ENCODE measurements at regions not wholly inside any gene's neighbourhood (a gene's known extent, or its start where the extent isn't known, plus 50 kb on each side); places are given as distances from the start of the nearest gene placed in this dataset.

DNA sequence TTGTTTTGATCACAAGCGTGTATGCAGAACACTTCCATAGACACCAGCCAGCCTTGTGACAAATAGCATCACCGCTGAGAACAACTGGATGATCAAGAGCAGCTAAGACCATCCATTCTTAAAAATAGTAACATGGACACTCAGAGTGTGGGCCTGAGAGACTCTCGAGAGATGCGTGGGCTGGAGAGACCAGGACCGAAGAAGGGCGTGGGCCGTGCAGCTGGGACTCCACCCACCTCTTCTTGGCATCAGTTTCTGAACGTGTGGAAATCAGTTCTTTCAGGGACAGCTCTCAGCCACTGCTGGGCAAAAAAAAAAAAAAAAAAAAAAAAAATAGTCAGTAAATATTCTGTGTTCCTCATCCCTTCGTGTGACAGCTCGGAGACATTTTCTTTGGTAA lies 314.5 kb upstream of the CDH4 start:
- Histone ChIP-seq H3K9me3 (ENCODE audit: insufficient read depth in 2 of 2, low read depth in 1 of 2, low read length in 1 of 2) (no peaks in the 10 kb centered on the region), H2BK120ac (replicated peaks; ENCODE audit: low read depth, low read length) (no peak overlapping the region), H3K23ac (ENCODE audit: insufficient read length) (no peak overlapping the region), H4K91ac (replicated peaks; ENCODE audit: insufficient read length, low read length) (no peak overlapping the region), H3K4me3 (ENCODE audit: extremely low read depth in 1 of 4, insufficient read depth in 2 of 4, low read depth in 3 of 4, low read length in 4 of 4) (no peak overlapping the region), H3K14ac (ENCODE audit: insufficient read length) (no peak overlapping the region), H3K4ac (replicated peaks; ENCODE audit: insufficient read length, low read depth, low read length) (no peak overlapping the region), H2AFZ (ENCODE audit: low read length) (no peak overlapping the region), H3K18ac (ENCODE audit: extremely low read depth, low read length) (no peak overlapping the region), H4K8ac (ENCODE audit: extremely low read depth, insufficient read depth, low read length) (no peak overlapping the region), H3K56ac (replicated peaks; ENCODE audit: insufficient read length, low read depth, low read length) (no peak overlapping the region), H3K9ac (replicated peaks in 1 of 4; ENCODE audit: extremely low read depth in 1 of 4, low read depth in 3 of 4, low read length in 3 of 4) (no peak overlapping the region), H2BK5ac (ENCODE audit: low read depth, low read length) (no peak overlapping the region), H4K20me1 (replicated peaks in 1 of 2; ENCODE audit: control insufficient read depth in 1 of 2, insufficient read depth in 2 of 2, low read length in 2 of 2) (no peaks in the 10 kb centered on the region), H2BK20ac (ENCODE audit: low read length) (no peak overlapping the region), H3K27me3 (replicated peaks in 1 of 4; ENCODE audit: control insufficient read depth in 3 of 4, extremely low read depth in 1 of 4, insufficient read depth in 3 of 4, low read length in 3 of 4) (peaks cover 0 to 8% (median under 1%) of the 10 kb centered on the region in 4 experiments; a peak in 3 of 7 replicates), H2AK5ac (ENCODE audit: low read depth, low read length) (no peak overlapping the region), H3K79me2 (ENCODE audit: control insufficient read depth in 1 of 2, insufficient read depth in 2 of 2, low read length in 2 of 2) (no peaks in the 10 kb centered on the region), H2BK15ac (ENCODE audit: low read length) (no peak overlapping the region), H3K36me3 (ENCODE audit: control insufficient read depth in 2 of 4, insufficient read depth in 4 of 4, low read length in 3 of 4) (no peaks in the 10 kb centered on the region), H3K79me1 (ENCODE audit: low read depth, low read length) (no peaks in the 10 kb centered on the region), H3K27ac (ENCODE audit: low read depth, low read length) (no peak overlapping the region), H3K4me2 (ENCODE audit: insufficient read depth in 1 of 2, low read depth in 2 of 2, low read length in 2 of 2) (no peak overlapping the region), H4K5ac (ENCODE audit: insufficient read length, low read depth, low read length) (no peak overlapping the region), H3K4me1 (replicated peaks in 1 of 4; ENCODE audit: control insufficient read depth in 3 of 4, insufficient read depth in 4 of 4, low read length in 3 of 4) (no peaks in the 10 kb centered on the region; a peak in 1 of 7 replicates), H3K23me2 (ENCODE audit: low read depth, low read length) (no peaks in the 10 kb centered on the region), H2BK12ac (ENCODE audit: low read depth, low read length) (no peak overlapping the region)
- 94% methylated on average over 10 of the region's 10 CpGs; no CpG with 5 or more reads in 1 of the 2 experiments for WGBS, 2 experiments (ENCODE audit: extremely low coverage in 1 of 2, insufficient coverage in 1 of 2, insufficient read length in 1 of 2, insufficient replicate concordance in 2 of 2, low coverage in 1 of 2, low lambda C conversion rate in 2 of 2, missing lambda C conversion rate in 1 of 2)
- CTCF ChIA-PET (ENCODE audit: partially characterized antibody) = interaction anchor here (1.2 to 2.2 kb wide), 4 partner anchors 11 to 86 kb away, joined by 4 to 6 read pairs (median 4); no protein-coding TSS in a partner anchor
- POLR2A ChIA-PET (ENCODE audit: partially characterized antibody) = no interaction called here
- FAIRE-seq = no peak
- DNase-seq (ENCODE audit: low read depth in 1 of 2, low spot score in 2 of 2) = no peak
- no peak for TF ChIP-seq TAF1 (IDR thresholded peaks at IDR 0.05; ENCODE audit: low read depth, low read length)
- TF ChIP-seq RFX5 (IDR thresholded peaks at IDR 0.05; ENCODE audit: borderline replicate concordance, low read depth, low read length) = no peak
- TF ChIP-seq EZH2 (IDR thresholded peaks at IDR 0.05; ENCODE audit: low read depth, low read length, severe bottlenecking) = no peak
- TF ChIP-seq ZNF274 (IDR thresholded peaks at IDR 0.05; ENCODE audit: borderline replicate concordance, extremely low read depth, low read length) = no peak
- TF ChIP-seq, protein P1, sequence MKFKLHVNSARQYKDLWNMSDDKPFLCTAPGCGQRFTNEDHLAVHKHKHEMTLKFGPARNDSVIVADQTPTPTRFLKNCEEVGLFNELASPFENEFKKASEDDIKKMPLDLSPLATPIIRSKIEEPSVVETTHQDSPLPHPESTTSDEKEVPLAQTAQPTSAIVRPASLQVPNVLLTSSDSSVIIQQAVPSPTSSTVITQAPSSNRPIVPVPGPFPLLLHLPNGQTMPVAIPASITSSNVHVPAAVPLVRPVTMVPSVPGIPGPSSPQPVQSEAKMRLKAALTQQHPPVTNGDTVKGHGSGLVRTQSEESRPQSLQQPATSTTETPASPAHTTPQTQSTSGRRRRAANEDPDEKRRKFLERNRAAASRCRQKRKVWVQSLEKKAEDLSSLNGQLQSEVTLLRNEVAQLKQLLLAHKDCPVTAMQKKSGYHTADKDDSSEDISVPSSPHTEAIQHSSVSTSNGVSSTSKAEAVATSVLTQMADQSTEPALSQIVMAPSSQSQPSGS (IDR thresholded peaks at IDR 0.05; ENCODE audit: low read length) = no peak
- TF ChIP-seq CREB1 (IDR thresholded peaks at IDR 0.05) = no peak
- no peak for TF ChIP-seq CHD1 (IDR thresholded peaks at IDR 0.05; ENCODE audit: low read depth, low read length)
- TF ChIP-seq, protein P2, sequence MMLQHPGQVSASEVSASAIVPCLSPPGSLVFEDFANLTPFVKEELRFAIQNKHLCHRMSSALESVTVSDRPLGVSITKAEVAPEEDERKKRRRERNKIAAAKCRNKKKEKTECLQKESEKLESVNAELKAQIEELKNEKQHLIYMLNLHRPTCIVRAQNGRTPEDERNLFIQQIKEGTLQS (IDR thresholded peaks at IDR 0.05; ENCODE audit: insufficient read depth, low read depth, low read length) = no peak
- TF ChIP-seq BRCA1 (IDR thresholded peaks at IDR 0.05; ENCODE audit: low read depth, low read length) = no peak
- no peak for TF ChIP-seq EGR1 (IDR thresholded peaks at IDR 0.05; ENCODE audit: borderline replicate concordance, low read depth, low read length)
- TF ChIP-seq BCL11A (IDR thresholded peaks at IDR 0.05; ENCODE audit: low read depth in 2 of 2, low read length in 2 of 2) = no peak
- TF ChIP-seq PHF8 (conservative IDR thresholded peaks at IDR 0.05; ENCODE audit: low read depth, low read length) = no peak
- no peak for TF ChIP-seq KDM4A (IDR thresholded peaks at IDR 0.05; ENCODE audit: low read depth, low read length, severe bottlenecking)

Measured in H1 (cell line).